H9 (cell line): ENCODE measurements at regions not wholly inside any gene's neighbourhood (a gene's known extent, or its start where the extent isn't known, plus 50 kb on each side); places are given as distances from the start of the nearest gene placed in this dataset.

Source experiments
- DNase-seq: peaks from one replicate; pipeline ENCODE4 v3.0.0-alpha.2; 2017
- H2AFZ ChIP-seq: one replicate; pipeline ENCODE4 v1.6.1; 2013; ENCODE audit warnings: mild to moderate bottlenecking, low read length, control low read depth, moderate library complexity
- H2AK5ac ChIP-seq: 2 replicates; pipeline ENCODE4 v1.6.1; 2013; ENCODE audit warnings: low read length, control low read depth, mixed read lengths; ENCODE audit not compliant: insufficient read length
- H2BK120ac ChIP-seq: one replicate; pipeline ENCODE4 v1.6.1; 2013; ENCODE audit warnings: low read depth, mild to moderate bottlenecking, low read length, control low read depth, inconsistent platforms; ENCODE audit not compliant: poor library complexity, severe bottlenecking
- H2BK12ac ChIP-seq: 2 replicates; pipeline ENCODE4 v1.6.1; 2013; ENCODE audit warnings: low read length, control low read depth, mixed read lengths, low read depth; ENCODE audit not compliant: insufficient read length
- H2BK15ac ChIP-seq: 2 replicates; pipeline ENCODE4 v1.6.1; 2013; ENCODE audit warnings: low read depth, low read length, control low read depth
- H2BK20ac ChIP-seq: one replicate; pipeline ENCODE4 v1.6.1; 2013; ENCODE audit warnings: low read depth, mild to moderate bottlenecking, low read length, control low read depth, inconsistent platforms; ENCODE audit not compliant: poor library complexity, severe bottlenecking
- H2BK5ac ChIP-seq: 2 replicates; pipeline ENCODE4 v1.6.1; 2013; ENCODE audit warnings: low read length, control low read depth, mixed read lengths; ENCODE audit not compliant: insufficient read length
- H3K14ac ChIP-seq: 2 replicates; pipeline ENCODE4 v1.6.1; 2013; ENCODE audit warnings: low read length, control low read depth; ENCODE audit not compliant: insufficient read depth
- H3K18ac ChIP-seq: 2 replicates; pipeline ENCODE4 v1.6.1; 2013; ENCODE audit warnings: low read depth, mild to moderate bottlenecking, mixed read lengths, low read length, control low read depth; ENCODE audit not compliant: insufficient read length
- H3K23ac ChIP-seq: 2 replicates; pipeline ENCODE4 v1.6.1; 2013; ENCODE audit warnings: low read length, control low read depth, mixed read lengths, low read depth; ENCODE audit not compliant: insufficient read length
- H3K23me2 ChIP-seq: 2 replicates; pipeline ENCODE4 v1.6.1; 2013; ENCODE audit warnings: low read depth, mild to moderate bottlenecking, mixed read lengths, low read length, control low read depth; ENCODE audit not compliant: insufficient read length, poor library complexity, severe bottlenecking
- H3K27ac ChIP-seq: 2 replicates; pipeline ENCODE4 v1.5.1; 2013; ENCODE audit warnings: low read length, control low read depth, mixed read lengths, low read depth; ENCODE audit not compliant: insufficient read length
- H3K27me3 ChIP-seq: 2 replicates; pipeline ENCODE4 v1.6.1; 2013; ENCODE audit warnings: low read length, control low read depth, inconsistent platforms; ENCODE audit not compliant: insufficient read depth
- H3K4ac ChIP-seq: 2 replicates; pipeline ENCODE4 v1.6.1; 2013; ENCODE audit warnings: low read depth, mild to moderate bottlenecking, control low read depth, inconsistent platforms, low read length, moderate library complexity
- H3K4me1 ChIP-seq: 2 replicates; pipeline ENCODE4 v1.6.1; 2013; ENCODE audit warnings: low read length, control low read depth, inconsistent platforms; ENCODE audit not compliant: insufficient read depth
- H3K4me2 ChIP-seq: 2 replicates; pipeline ENCODE4 v1.6.1; 2013; ENCODE audit warnings: low read length, control low read depth, mixed read lengths; ENCODE audit not compliant: insufficient read length, insufficient read depth
- H3K56ac ChIP-seq: 2 replicates; pipeline ENCODE4 v1.6.1; 2013; ENCODE audit warnings: low read depth, mild to moderate bottlenecking, mixed read lengths, low read length, control low read depth; ENCODE audit not compliant: insufficient read length
- H3K79me1 ChIP-seq: 2 replicates; pipeline ENCODE4 v1.6.1; 2013; ENCODE audit warnings: low read depth, mild to moderate bottlenecking, moderate library complexity, low read length, control low read depth, inconsistent platforms; ENCODE audit not compliant: insufficient read depth, poor library complexity, severe bottlenecking
- H3K79me2 ChIP-seq: 2 replicates; pipeline ENCODE4 v1.6.1; 2013; ENCODE audit warnings: low read length, control low read depth, inconsistent platforms; ENCODE audit not compliant: insufficient read depth
- H3K9ac ChIP-seq: 2 replicates; pipeline ENCODE4 v1.6.1; 2013; ENCODE audit warnings: low read length, control low read depth, mixed read lengths; ENCODE audit not compliant: insufficient read length; ENCODE audit errors: extremely low read depth
- H3K9me3 ChIP-seq: one replicate; pipeline ENCODE4 v1.6.1; 2013; ENCODE audit warnings: low read depth, low read length, inconsistent platforms; ENCODE audit not compliant: control insufficient read depth
- H3T11ph ChIP-seq: one replicate; pipeline ENCODE4 v1.6.1; 2013; ENCODE audit warnings: mild to moderate bottlenecking, low read length, control low read depth, inconsistent platforms
- H4K20me1 ChIP-seq: one replicate; pipeline ENCODE4 v1.6.1; 2013; ENCODE audit not compliant: control insufficient read depth, insufficient read length, insufficient read depth
- H4K5ac ChIP-seq: 2 replicates; pipeline ENCODE4 v1.6.1; 2013; ENCODE audit warnings: low read depth, mild to moderate bottlenecking, mixed read lengths, low read length, control low read depth; ENCODE audit not compliant: insufficient read length
- H4K8ac ChIP-seq: replicated peaks from 2 replicates; pipeline ENCODE4 v1.6.1; 2013; ENCODE audit warnings: low read length, control low read depth, mixed read lengths, low read depth; ENCODE audit not compliant: insufficient read length
- H4K91ac ChIP-seq: 2 replicates; pipeline ENCODE4 v1.6.1; 2013; ENCODE audit warnings: low read depth, mild to moderate bottlenecking, moderate library complexity, mixed read lengths, low read length, control low read depth; ENCODE audit not compliant: insufficient read length
- H3K27ac Mint-ChIP-seq, 3 experiments: 2 replicates in 2 of 3; 3 replicates in 1 of 3; pipeline ENCODE4 v1.8.0; 2020 to 2021; ENCODE audit warnings: mixed read lengths in 3 of 3, mild to moderate bottlenecking in 1 of 3, moderate library complexity in 1 of 3
- H3K27me3 Mint-ChIP-seq: 2 replicates; pipeline ENCODE4 v1.8.0; 2021; ENCODE audit warnings: low read depth, mild to moderate bottlenecking, moderate library complexity, mixed read lengths
- H3K36me3 Mint-ChIP-seq, 3 experiments: 2 replicates in 2 of 3; 3 replicates in 1 of 3; pipeline ENCODE4 v1.8.0; 2020 to 2021; ENCODE audit warnings: low read depth in 3 of 3, mixed read lengths in 3 of 3; ENCODE audit not compliant: insufficient read depth in 1 of 3
- H3K4me1 Mint-ChIP-seq, 2 experiments: 2 replicates each; pipeline ENCODE4 v1.8.0; 2020; ENCODE audit warnings: mixed read lengths in 2 of 2
- H3K4me3 Mint-ChIP-seq, 2 experiments: 2 replicates in 1 of 2; 3 replicates in 1 of 2; pipeline ENCODE4 v1.8.0; 2020 to 2021; ENCODE audit warnings: mild to moderate bottlenecking in 2 of 2, mixed read lengths in 2 of 2, moderate library complexity in 1 of 2
- H3K9me3 Mint-ChIP-seq, 2 experiments: 2 replicates in 1 of 2; 3 replicates in 1 of 2; pipeline ENCODE4 v1.8.0; 2020; ENCODE audit warnings: mild to moderate bottlenecking in 2 of 2, mixed read lengths in 2 of 2, moderate library complexity in 1 of 2
- WGBS: extraction: QIAGEN DNeasy Blood & Tissue Kit; methylation state at CpG from one replicate; pipeline ENCODE4 v1.1.7; 2013; ENCODE audit warnings: missing lambda C conversion rate, low lambda C conversion rate, mixed read lengths; ENCODE audit not compliant: insufficient read length; ENCODE audit errors: extremely low coverage; 5-methylcytosine and 5-hydroxymethylcytosine counted together
- TF ChIP-seq, protein P1 (sequence below): fragments of 200-600 bp; sonication (generic); conservative IDR thresholded peaks from 3 replicates; pipeline ENCODE4 v1.8.0; 2021; ENCODE audit warnings: antibody characterized with exemption, mild to moderate bottlenecking

DNA sequence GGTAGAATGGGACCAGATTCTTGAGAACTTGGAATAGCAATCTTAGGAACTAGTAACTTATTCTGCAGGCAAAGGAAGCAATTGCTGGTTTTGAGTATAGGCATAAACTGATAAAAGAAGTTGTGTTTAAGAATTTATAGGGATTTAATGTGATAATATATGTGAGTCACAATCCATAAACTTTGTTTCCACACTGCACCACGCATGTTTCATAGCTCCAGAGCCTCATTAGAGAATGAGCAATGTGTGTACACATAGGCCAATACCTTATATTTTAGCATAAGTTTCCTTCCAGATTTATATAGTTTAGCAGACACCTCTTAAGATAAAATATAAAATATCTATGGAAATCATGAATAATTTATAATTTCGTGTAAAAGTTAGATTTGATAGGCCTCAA lies 175.5 kb upstream of the SEMA3A start:
- no peak overlapping the region for H3K4ac ChIP-seq
- H3K9me3 ChIP-seq, result no peaks in the 10 kb centered on the region
- H2AK5ac ChIP-seq, result no peak overlapping the region
- no peak overlapping the region for H3K4me3 Mint-ChIP-seq
- H4K91ac ChIP-seq, result no peak overlapping the region
- no peak overlapping the region for H2BK12ac ChIP-seq
- no peaks in the 10 kb centered on the region for H3K27me3 ChIP-seq
- H3K9ac ChIP-seq, result no peak overlapping the region
- H3K79me1 ChIP-seq, result no peaks in the 10 kb centered on the region
- no peak overlapping the region for H3K56ac ChIP-seq
- H2BK120ac ChIP-seq, result no peak overlapping the region
- H3K14ac ChIP-seq, result no peak overlapping the region
- no peak overlapping the region for H3T11ph ChIP-seq
- no peak overlapping the region for H3K27ac Mint-ChIP-seq
- no peak for DNase-seq
- no peak overlapping the region for H3K4me2 ChIP-seq
- H3K27me3 Mint-ChIP-seq, result no peaks in the 10 kb centered on the region
- no peak overlapping the region for H2BK5ac ChIP-seq
- H3K23me2 ChIP-seq, result no peaks in the 10 kb centered on the region
- no peak overlapping the region for H2AFZ ChIP-seq
- no peak overlapping the region for H2BK20ac ChIP-seq
- no peak overlapping the region for H4K8ac ChIP-seq
- H3K4me1 Mint-ChIP-seq, result peaks cover 0 to 6% of the 10 kb centered on the region in 2 experiments; a peak in 1 of 4 replicates
- H2BK15ac ChIP-seq, result no peak overlapping the region
- no peaks in the 10 kb centered on the region for H3K9me3 Mint-ChIP-seq
- H3K36me3 Mint-ChIP-seq, result no peaks in the 10 kb centered on the region
- no peaks in the 10 kb centered on the region for H3K4me1 ChIP-seq
- no peak overlapping the region for H3K27ac ChIP-seq
- no peak overlapping the region for H3K18ac ChIP-seq
- H3K23ac ChIP-seq, result no peak overlapping the region
- TF ChIP-seq, protein P1, sequence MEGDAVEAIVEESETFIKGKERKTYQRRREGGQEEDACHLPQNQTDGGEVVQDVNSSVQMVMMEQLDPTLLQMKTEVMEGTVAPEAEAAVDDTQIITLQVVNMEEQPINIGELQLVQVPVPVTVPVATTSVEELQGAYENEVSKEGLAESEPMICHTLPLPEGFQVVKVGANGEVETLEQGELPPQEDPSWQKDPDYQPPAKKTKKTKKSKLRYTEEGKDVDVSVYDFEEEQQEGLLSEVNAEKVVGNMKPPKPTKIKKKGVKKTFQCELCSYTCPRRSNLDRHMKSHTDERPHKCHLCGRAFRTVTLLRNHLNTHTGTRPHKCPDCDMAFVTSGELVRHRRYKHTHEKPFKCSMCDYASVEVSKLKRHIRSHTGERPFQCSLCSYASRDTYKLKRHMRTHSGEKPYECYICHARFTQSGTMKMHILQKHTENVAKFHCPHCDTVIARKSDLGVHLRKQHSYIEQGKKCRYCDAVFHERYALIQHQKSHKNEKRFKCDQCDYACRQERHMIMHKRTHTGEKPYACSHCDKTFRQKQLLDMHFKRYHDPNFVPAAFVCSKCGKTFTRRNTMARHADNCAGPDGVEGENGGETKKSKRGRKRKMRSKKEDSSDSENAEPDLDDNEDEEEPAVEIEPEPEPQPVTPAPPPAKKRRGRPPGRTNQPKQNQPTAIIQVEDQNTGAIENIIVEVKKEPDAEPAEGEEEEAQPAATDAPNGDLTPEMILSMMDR, result no peak
- H4K20me1 ChIP-seq, result no peaks in the 10 kb centered on the region
- no peaks in the 10 kb centered on the region for H3K79me2 ChIP-seq
- H4K5ac ChIP-seq, result no peak overlapping the region
- no CpG with 5 or more reads among the region's 2 CpGs for WGBS
